Right lobe of liver (tissue), 4 donors: ENCODE measurements at regions not wholly inside any gene's neighbourhood (a gene's known extent, or its start where the extent isn't known, plus 50 kb on each side); places are given as distances from the start of the nearest gene placed in this dataset.

ENCODE experiments used
- POLR2A ChIP-seq: fragments of 450-650 bp; IDR thresholded peaks from one replicate; pipeline ENCODE4 v1.6.1; 2017; ENCODE audit warnings: antibody characterized with exemption, mild to moderate bottlenecking
- TF ChIP-seq, protein P1 (sequence below), 4 donors: fragments of 200-600 bp in 3 of 4; fragments of 450-650 bp in 1 of 4; IDR thresholded peaks; one replicate each; pipeline versions ENCODE4 v1.5.1 to v1.8.0; 2016 to 2022; ENCODE audit warnings: antibody characterized with exemption in 4 of 4, mild to moderate bottlenecking in 2 of 4
- donor health status: DM: no; HTN: no; CAD: no.
- donor health status: DM: no; HTN: no; CAD: no.
- donor health status: DM: no; HTN: yes; CAD: no.

DNA sequence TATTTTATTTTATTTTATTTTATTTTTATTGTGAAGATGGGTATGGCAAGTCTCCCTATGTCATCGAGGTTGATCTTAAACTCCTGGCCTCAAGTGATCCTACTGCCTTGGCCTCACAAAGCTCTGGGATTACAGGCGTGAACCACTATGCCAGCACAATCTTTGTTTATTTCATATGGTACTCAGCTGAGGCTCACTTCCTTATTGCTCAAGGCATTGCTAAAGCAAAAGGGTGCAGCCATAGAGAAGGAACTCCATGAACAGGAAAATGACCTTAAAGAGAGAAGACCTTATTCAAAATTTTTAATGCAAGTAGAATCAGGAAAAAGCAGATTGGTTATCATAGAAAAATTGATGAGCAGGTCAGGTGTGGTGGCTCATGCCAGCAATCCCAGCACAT, 110.6 kb upstream of the RBBP6 start:
- TF ChIP-seq, protein P1, sequence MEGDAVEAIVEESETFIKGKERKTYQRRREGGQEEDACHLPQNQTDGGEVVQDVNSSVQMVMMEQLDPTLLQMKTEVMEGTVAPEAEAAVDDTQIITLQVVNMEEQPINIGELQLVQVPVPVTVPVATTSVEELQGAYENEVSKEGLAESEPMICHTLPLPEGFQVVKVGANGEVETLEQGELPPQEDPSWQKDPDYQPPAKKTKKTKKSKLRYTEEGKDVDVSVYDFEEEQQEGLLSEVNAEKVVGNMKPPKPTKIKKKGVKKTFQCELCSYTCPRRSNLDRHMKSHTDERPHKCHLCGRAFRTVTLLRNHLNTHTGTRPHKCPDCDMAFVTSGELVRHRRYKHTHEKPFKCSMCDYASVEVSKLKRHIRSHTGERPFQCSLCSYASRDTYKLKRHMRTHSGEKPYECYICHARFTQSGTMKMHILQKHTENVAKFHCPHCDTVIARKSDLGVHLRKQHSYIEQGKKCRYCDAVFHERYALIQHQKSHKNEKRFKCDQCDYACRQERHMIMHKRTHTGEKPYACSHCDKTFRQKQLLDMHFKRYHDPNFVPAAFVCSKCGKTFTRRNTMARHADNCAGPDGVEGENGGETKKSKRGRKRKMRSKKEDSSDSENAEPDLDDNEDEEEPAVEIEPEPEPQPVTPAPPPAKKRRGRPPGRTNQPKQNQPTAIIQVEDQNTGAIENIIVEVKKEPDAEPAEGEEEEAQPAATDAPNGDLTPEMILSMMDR (IDR thresholded peaks at IDR 0.05), result no peak
- TF ChIP-seq POLR2A, result no peak
